ENCODE measurements at regions not wholly inside any gene's neighbourhood (a gene's known extent, or its start where the extent isn't known, plus 50 kb on each side); places are given as distances from the start of the nearest gene placed in this dataset.

GRCh38 chr3:139216958-139217357 is 126.9 kb upstream of the MRPS22 start:
- Histone ChIP-seq H2BK20ac (ENCODE audit: low read depth, low read length, poor library complexity, severe bottlenecking) (no peak overlapping the region), H3K4ac (ENCODE audit: low read depth, low read length) (no peak overlapping the region), H3K79me1 (ENCODE audit: insufficient read depth, low read depth, low read length, poor library complexity, severe bottlenecking) (no peaks in the 10 kb centered on the region), H4K91ac (ENCODE audit: insufficient read length, low read depth, low read length) (no peak overlapping the region), H4K20me1 (ENCODE audit: control insufficient read depth, insufficient read depth, insufficient read length) (no peaks in the 10 kb centered on the region), H4K5ac (ENCODE audit: insufficient read length, low read depth, low read length) (no peak overlapping the region), H3K14ac (ENCODE audit: insufficient read depth, low read length) (no peak overlapping the region), H2BK5ac (ENCODE audit: insufficient read length, low read length) (no peak overlapping the region), H3K27ac (ENCODE audit: insufficient read length, low read depth, low read length) (no peak overlapping the region), H2AK5ac (ENCODE audit: insufficient read length, low read length) (no peak overlapping the region), H3K23ac (ENCODE audit: insufficient read length, low read depth, low read length) (no peak overlapping the region), H2AFZ (ENCODE audit: low read length) (no peak overlapping the region), H2BK120ac (ENCODE audit: low read depth, low read length, poor library complexity, severe bottlenecking) (no peak overlapping the region), H3K9ac (ENCODE audit: extremely low read depth, insufficient read length, low read length) (no peak overlapping the region), H3K27me3 (ENCODE audit: insufficient read depth, low read length) (no peaks in the 10 kb centered on the region), H3K4me1 (ENCODE audit: insufficient read depth, low read length) (no peaks in the 10 kb centered on the region), H3K56ac (ENCODE audit: insufficient read length, low read depth, low read length) (no peak overlapping the region), H3K9me3 (ENCODE audit: control insufficient read depth, low read depth, low read length) (no peaks in the 10 kb centered on the region), H3K23me2 (ENCODE audit: insufficient read length, low read depth, low read length, poor library complexity, severe bottlenecking) (no peaks in the 10 kb centered on the region), H3T11ph (ENCODE audit: low read length) (no peak overlapping the region), H2BK15ac (ENCODE audit: low read depth, low read length) (no peak overlapping the region), H3K4me2 (ENCODE audit: insufficient read depth, insufficient read length, low read length) (no peak overlapping the region), H4K8ac (replicated peaks; ENCODE audit: insufficient read length, low read depth, low read length) (no peak overlapping the region), H3K79me2 (ENCODE audit: insufficient read depth, low read length) (no peaks in the 10 kb centered on the region), H2BK12ac (ENCODE audit: insufficient read length, low read depth, low read length) (no peak overlapping the region), H3K18ac (ENCODE audit: insufficient read length, low read depth, low read length) (no peak overlapping the region)
- DNase-seq, result no peak
- Mint-ChIP-seq H3K9me3 (no peaks in the 10 kb centered on the region), H3K4me3 (no peak overlapping the region), H3K27ac (no peak overlapping the region; a peak in 1 of 7 replicates), H3K27me3 (ENCODE audit: low read depth) (peaks cover 7% of the 10 kb centered on the region), H3K4me1 (no peaks in the 10 kb centered on the region), H3K36me3 (ENCODE audit: insufficient read depth in 1 of 3, low read depth in 3 of 3) (no peaks in the 10 kb centered on the region)
- TF ChIP-seq, protein P1, sequence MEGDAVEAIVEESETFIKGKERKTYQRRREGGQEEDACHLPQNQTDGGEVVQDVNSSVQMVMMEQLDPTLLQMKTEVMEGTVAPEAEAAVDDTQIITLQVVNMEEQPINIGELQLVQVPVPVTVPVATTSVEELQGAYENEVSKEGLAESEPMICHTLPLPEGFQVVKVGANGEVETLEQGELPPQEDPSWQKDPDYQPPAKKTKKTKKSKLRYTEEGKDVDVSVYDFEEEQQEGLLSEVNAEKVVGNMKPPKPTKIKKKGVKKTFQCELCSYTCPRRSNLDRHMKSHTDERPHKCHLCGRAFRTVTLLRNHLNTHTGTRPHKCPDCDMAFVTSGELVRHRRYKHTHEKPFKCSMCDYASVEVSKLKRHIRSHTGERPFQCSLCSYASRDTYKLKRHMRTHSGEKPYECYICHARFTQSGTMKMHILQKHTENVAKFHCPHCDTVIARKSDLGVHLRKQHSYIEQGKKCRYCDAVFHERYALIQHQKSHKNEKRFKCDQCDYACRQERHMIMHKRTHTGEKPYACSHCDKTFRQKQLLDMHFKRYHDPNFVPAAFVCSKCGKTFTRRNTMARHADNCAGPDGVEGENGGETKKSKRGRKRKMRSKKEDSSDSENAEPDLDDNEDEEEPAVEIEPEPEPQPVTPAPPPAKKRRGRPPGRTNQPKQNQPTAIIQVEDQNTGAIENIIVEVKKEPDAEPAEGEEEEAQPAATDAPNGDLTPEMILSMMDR (conservative IDR thresholded peaks at IDR 0.05), result no peak
